ENCODE measurements at regions not wholly inside any gene's neighbourhood (a gene's known extent, or its start where the extent isn't known, plus 50 kb on each side); places are given as distances from the start of the nearest gene placed in this dataset.

DNA sequence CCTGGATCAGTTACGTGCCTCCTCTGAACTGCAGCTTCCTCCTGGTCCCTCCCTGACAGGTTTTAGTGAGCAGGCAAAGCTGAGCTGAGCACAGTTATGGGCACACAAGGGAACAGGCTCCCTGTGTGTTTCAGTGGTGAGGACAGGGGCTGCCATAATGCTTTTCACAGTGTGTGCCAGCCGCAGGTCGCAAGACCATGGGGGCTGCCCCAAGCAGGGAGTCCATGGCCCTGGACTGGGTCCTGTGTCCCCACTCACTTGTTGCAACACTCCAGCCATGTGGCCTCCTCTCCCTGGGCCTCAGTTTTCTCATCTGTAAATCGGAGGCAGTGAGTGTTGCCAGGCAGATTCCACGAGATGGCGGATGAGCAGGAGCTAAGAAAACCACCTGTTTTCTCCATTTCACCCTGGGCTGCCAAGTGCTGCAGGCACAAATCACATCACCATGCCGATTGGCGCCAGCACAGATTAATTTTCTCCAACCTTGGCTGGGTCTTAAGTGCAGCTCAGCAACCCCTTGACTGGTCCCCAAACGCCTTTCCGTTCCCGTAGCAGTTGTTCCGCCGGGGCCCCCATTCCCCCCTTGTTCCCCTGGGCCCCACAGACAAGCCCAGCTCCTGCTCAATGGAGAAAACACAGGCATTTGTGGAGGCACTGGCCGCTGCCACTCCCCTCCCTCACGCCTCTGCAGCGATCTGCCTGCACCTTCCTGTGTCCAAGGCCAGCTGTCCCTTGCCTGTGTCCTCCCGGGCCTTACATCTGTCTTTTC, 57.1 kb upstream of the NNAT start:
- TF ChIP-seq NPAS2 (CRISPR knock-in tag; IDR thresholded peaks at IDR 0.05; ENCODE audit: borderline replicate concordance) (no peak), ZNF780A (CRISPR knock-in tag; IDR thresholded peaks at IDR 0.05) (no peak), NR1H2 (CRISPR knock-in tag; IDR thresholded peaks at IDR 0.05; ENCODE audit: borderline replicate concordance, low read depth) (no peak), ZSCAN22 (CRISPR knock-in tag; IDR thresholded peaks at IDR 0.05) (no peak), YY1 (IDR thresholded peaks at IDR 0.05; ENCODE audit: insufficient read depth, insufficient replicate concordance, low read depth, low read length) (no peak), POLR2A (IDR thresholded peaks at IDR 0.05; ENCODE audit: insufficient read depth in 1 of 2, low read depth in 2 of 2, low read length in 2 of 2) (no peak), SETDB1 (CRISPR knock-in tag; IDR thresholded peaks at IDR 0.05; ENCODE audit: borderline replicate concordance) (no peak), NR2F2 (IDR thresholded peaks at IDR 0.05; ENCODE audit: borderline replicate concordance, low read depth) (no peak)
- TF ChIP-seq, protein P1, sequence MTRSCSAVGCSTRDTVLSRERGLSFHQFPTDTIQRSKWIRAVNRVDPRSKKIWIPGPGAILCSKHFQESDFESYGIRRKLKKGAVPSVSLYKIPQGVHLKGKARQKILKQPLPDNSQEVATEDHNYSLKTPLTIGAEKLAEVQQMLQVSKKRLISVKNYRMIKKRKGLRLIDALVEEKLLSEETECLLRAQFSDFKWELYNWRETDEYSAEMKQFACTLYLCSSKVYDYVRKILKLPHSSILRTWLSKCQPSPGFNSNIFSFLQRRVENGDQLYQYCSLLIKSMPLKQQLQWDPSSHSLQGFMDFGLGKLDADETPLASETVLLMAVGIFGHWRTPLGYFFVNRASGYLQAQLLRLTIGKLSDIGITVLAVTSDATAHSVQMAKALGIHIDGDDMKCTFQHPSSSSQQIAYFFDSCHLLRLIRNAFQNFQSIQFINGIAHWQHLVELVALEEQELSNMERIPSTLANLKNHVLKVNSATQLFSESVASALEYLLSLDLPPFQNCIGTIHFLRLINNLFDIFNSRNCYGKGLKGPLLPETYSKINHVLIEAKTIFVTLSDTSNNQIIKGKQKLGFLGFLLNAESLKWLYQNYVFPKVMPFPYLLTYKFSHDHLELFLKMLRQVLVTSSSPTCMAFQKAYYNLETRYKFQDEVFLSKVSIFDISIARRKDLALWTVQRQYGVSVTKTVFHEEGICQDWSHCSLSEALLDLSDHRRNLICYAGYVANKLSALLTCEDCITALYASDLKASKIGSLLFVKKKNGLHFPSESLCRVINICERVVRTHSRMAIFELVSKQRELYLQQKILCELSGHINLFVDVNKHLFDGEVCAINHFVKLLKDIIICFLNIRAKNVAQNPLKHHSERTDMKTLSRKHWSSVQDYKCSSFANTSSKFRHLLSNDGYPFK (CRISPR knock-in tag; IDR thresholded peaks at IDR 0.05; ENCODE audit: borderline replicate concordance): no peak
- TF ChIP-seq, protein P2, sequence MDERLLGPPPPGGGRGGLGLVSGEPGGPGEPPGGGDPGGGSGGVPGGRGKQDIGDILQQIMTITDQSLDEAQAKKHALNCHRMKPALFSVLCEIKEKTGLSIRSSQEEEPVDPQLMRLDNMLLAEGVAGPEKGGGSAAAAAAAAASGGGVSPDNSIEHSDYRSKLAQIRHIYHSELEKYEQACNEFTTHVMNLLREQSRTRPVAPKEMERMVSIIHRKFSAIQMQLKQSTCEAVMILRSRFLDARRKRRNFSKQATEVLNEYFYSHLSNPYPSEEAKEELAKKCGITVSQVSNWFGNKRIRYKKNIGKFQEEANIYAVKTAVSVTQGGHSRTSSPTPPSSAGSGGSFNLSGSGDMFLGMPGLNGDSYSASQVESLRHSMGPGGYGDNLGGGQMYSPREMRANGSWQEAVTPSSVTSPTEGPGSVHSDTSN (CRISPR knock-in tag; IDR thresholded peaks at IDR 0.05): no peak
- TF ChIP-seq, protein P3, sequence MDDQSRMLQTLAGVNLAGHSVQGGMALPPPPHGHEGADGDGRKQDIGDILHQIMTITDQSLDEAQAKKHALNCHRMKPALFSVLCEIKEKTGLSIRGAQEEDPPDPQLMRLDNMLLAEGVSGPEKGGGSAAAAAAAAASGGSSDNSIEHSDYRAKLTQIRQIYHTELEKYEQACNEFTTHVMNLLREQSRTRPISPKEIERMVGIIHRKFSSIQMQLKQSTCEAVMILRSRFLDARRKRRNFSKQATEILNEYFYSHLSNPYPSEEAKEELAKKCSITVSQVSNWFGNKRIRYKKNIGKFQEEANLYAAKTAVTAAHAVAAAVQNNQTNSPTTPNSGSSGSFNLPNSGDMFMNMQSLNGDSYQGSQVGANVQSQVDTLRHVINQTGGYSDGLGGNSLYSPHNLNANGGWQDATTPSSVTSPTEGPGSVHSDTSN (CRISPR knock-in tag; IDR thresholded peaks at IDR 0.05; ENCODE audit: borderline replicate concordance): no peak
- TF ChIP-seq, protein P4, sequence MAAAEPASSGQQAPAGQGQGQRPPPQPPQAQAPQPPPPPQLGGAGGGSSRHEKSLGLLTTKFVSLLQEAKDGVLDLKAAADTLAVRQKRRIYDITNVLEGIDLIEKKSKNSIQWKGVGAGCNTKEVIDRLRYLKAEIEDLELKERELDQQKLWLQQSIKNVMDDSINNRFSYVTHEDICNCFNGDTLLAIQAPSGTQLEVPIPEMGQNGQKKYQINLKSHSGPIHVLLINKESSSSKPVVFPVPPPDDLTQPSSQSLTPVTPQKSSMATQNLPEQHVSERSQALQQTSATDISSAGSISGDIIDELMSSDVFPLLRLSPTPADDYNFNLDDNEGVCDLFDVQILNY (CRISPR knock-in tag; conservative IDR thresholded peaks at IDR 0.05): no peak
